Common myeloid progenitor, CD34-positive (primary cell): ENCODE measurements at regions not wholly inside any gene's neighbourhood (a gene's known extent, or its start where the extent isn't known, plus 50 kb on each side); places are given as distances from the start of the nearest gene placed in this dataset.

Source experiments
- CTCF ChIA-PET: fragments of 350-600 bp; sonication (Branson Sonifier 250); formaldehyde crosslinking; loops from one replicate; lab custom pipeline; 2021; ENCODE audit warnings: antibody characterized with exemption; lab: Charles Lee
- POLR2A ChIA-PET: fragments of 350-600 bp; sonication (Branson Sonifier 250); formaldehyde crosslinking; loops from one replicate; lab custom pipeline; 2021; ENCODE audit warnings: antibody characterized with exemption; lab: Charles Lee
- DNase-seq, 3 donors: peaks; one replicate each; pipeline versions ENCODE4 v3.0.0 to v3.0.0-alpha.2; 2013
- H3K27ac ChIP-seq, 2 experiments: 1 replicate in 1 of 2; 2 replicates in 1 of 2; pipeline ENCODE4 v1.7.0; 2013; ENCODE audit warnings: inconsistent platforms in 2 of 2, low read length in 2 of 2, mild to moderate bottlenecking in 2 of 2, low read depth in 1 of 2, moderate library complexity in 1 of 2; ENCODE audit not compliant: severe bottlenecking in 2 of 2, insufficient read depth in 1 of 2, poor library complexity in 1 of 2
- H3K27me3 ChIP-seq, 5 experiments: replicated peaks in 2 of 5; 1 replicate in 3 of 5; 2 replicates in 2 of 5; pipeline versions ENCODE4 v1.6.1 to v1.7.0; 2013; ENCODE audit warnings: low read length in 4 of 5, mild to moderate bottlenecking in 2 of 5, moderate library complexity in 2 of 5, inconsistent platforms in 1 of 5; ENCODE audit not compliant: insufficient read depth in 5 of 5, control insufficient read depth in 4 of 5
- H3K36me3 ChIP-seq, 4 experiments: 1 replicate in 2 of 4; 2 replicates in 2 of 4; pipeline versions ENCODE4 v1.6.1 to v1.7.0; 2013; ENCODE audit warnings: low read length in 3 of 4, control low read depth in 1 of 4, mild to moderate bottlenecking in 1 of 4; ENCODE audit not compliant: control insufficient read depth in 4 of 4, insufficient read depth in 4 of 4
- H3K4me1 ChIP-seq, 4 experiments: 1 replicate in 3 of 4; 2 replicates in 1 of 4; pipeline versions ENCODE4 v1.6.1 to v1.7.1; 2013; ENCODE audit warnings: low read length in 3 of 4, mild to moderate bottlenecking in 3 of 4, control low read depth in 1 of 4, inconsistent platforms in 1 of 4, moderate library complexity in 1 of 4; ENCODE audit not compliant: control insufficient read depth in 4 of 4, insufficient read depth in 4 of 4; ENCODE audit errors: control extremely low read depth in 1 of 4
- H3K4me3 ChIP-seq, 7 experiments: 1 replicate in 4 of 7; 2 replicates in 3 of 7; pipeline versions ENCODE4 v1.5.1 to v1.7.0; 2013; ENCODE audit warnings: mild to moderate bottlenecking in 7 of 7, low read length in 6 of 7, moderate library complexity in 6 of 7, inconsistent platforms in 2 of 7, low read depth in 2 of 7, control low read depth in 1 of 7; ENCODE audit not compliant: insufficient read depth in 4 of 7, control insufficient read depth in 1 of 7; ENCODE audit errors: extremely low read depth in 1 of 7
- H3K9me3 ChIP-seq, 5 experiments: 1 replicate in 4 of 5; 2 replicates in 1 of 5; pipeline versions ENCODE4 v1.6.1 to v1.7.1; 2013; ENCODE audit warnings: low read length in 4 of 5, mild to moderate bottlenecking in 2 of 5, inconsistent platforms in 1 of 5, low read depth in 1 of 5, moderate library complexity in 1 of 5; ENCODE audit not compliant: control insufficient read depth in 4 of 5, insufficient read depth in 2 of 5; ENCODE audit errors: control extremely low read depth in 1 of 5
- WGBS: methylation state at CpG from one replicate; pipeline ENCODE4 v1.1.5; 2013; ENCODE audit not compliant: insufficient coverage; 5-methylcytosine and 5-hydroxymethylcytosine counted together

DNA sequence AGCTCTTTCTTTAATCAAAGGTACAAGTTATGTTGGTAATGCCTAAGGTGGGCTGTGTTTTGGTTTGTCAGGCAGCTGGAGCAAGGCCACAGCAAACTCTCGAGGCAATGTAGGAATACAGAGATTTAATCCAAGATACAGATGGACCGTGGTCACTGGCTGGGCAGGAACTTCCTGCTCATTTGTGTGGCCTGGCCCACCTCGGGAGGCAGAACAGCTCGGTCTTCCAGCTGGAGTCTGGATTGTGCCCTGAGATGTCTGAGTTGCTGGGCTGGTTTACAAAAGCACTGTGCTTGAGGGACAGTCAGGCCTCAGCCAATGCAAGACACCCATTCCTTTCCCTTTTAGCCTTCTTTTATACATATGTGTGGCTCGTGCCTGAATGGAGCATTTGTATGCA lies 506.1 kb upstream of the SALL3 start:
- no peak overlapping the region for H3K4me3 ChIP-seq
- H3K9me3 ChIP-seq: no peaks in the 10 kb centered on the region
- H3K36me3 ChIP-seq: no peaks in the 10 kb centered on the region
- POLR2A ChIA-PET: no interaction called here
- no peaks in the 10 kb centered on the region for H3K4me1 ChIP-seq
- no peak for DNase-seq
- H3K27ac ChIP-seq: no peak overlapping the region
- H3K27me3 ChIP-seq: no peaks in the 10 kb centered on the region
- WGBS: 91% methylated on average over 3 of the region's 5 CpGs
- CTCF ChIA-PET: interaction anchor here (0.7 kb wide), 1 partner anchor 9 kb away, joined by 3 read pairs; no protein-coding TSS in a partner anchor

GRCh38 chr18:78477840-78478239 lies 501.8 kb upstream of the SALL3 start:
- WGBS: 100% methylated on average over 5 of the region's 9 CpGs
- no peak for DNase-seq
- Histone ChIP-seq H3K36me3 (no peaks in the 10 kb centered on the region), H3K9me3 (no peaks in the 10 kb centered on the region), H3K27ac (no peak overlapping the region), H3K4me3 (no peak overlapping the region), H3K4me1 (no peaks in the 10 kb centered on the region), H3K27me3 (no peaks in the 10 kb centered on the region)
- CTCF ChIA-PET: interaction anchor here (0.9 kb wide), 1 partner anchor 11 kb away, joined by 3 read pairs; no protein-coding TSS in a partner anchor
- POLR2A ChIA-PET: no interaction called here

DNA sequence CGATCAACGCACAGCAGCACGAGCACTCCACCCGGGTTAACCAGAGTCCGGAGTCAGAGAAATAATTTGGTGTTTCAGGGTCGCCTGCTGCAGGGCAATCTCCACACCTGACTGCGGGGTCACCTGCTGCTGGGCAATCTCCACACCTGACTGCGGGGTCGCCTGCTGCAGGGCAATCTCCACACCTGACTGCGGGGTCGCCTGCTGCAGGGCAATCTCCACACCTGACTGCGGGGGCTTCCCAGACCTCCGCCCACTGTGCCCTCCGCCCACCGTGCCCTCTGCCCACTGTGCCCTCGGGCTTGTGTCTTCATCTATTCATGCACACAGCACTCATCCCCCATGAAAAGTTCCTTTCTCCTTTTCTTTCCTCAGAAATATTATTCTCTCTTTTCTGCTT lies 500.2 kb upstream of the SALL3 start:
- Histone ChIP-seq H3K4me1 (no peaks in the 10 kb centered on the region), H3K9me3 (no peaks in the 10 kb centered on the region), H3K27ac (no peak overlapping the region), H3K36me3 (no peaks in the 10 kb centered on the region), H3K4me3 (no peak overlapping the region), H3K27me3 (no peaks in the 10 kb centered on the region)
- WGBS: over 99% methylated on average over 15 of the region's 16 CpGs
- CTCF ChIA-PET: no interaction called here
- POLR2A ChIA-PET: no interaction called here
- no peak for DNase-seq

- no peaks in the 10 kb centered on the region for H3K36me3 ChIP-seq
- H3K4me1 ChIP-seq: no peaks in the 10 kb centered on the region
- ChIA-PET POLR2A (no interaction called here), CTCF (no interaction called here)
- peaks cover 0 to 6% (median 0%) of the 10 kb centered on the region in 5 experiments for H3K9me3 ChIP-seq
- 93% methylated on average over 31 of the region's 31 CpGs for WGBS
- no peaks in the 10 kb centered on the region for H3K27me3 ChIP-seq
- DNase-seq: no peak
- no peak overlapping the region for H3K27ac ChIP-seq
- no peak overlapping the region for H3K4me3 ChIP-seq
Measured at GRCh38 chr18:78480262-78481054, 499.2 kb upstream of the SALL3 start.

DNA sequence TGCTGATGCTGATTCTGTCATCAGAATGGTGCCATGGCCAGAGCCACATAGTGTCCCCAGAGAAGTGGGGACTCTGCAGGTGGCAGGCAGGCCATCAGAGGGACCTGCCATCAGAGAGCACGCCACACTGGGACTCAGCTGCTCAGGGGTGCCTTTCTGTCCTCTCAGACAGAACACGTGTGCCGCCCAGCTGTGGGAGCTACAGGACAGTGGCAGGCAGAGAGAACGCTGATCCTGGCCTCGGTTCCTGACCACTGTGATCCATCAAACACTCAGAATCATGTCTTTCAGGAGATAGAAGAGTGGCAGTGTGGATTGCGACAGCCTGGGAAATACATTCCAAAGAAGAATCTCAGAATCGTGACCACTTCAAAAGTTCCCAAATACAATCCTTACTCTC lies 497.2 kb upstream of the SALL3 start:
- DNase-seq: no peak
- 80% methylated on average over 2 of the region's 7 CpGs for WGBS
- CTCF ChIA-PET: no interaction called here
- peaks cover 0 to 6% (median 0%) of the 10 kb centered on the region in 5 experiments for H3K9me3 ChIP-seq
- no peaks in the 10 kb centered on the region for H3K27me3 ChIP-seq
- H3K4me3 ChIP-seq: no peak overlapping the region
- H3K36me3 ChIP-seq: no peaks in the 10 kb centered on the region
- H3K4me1 ChIP-seq: no peaks in the 10 kb centered on the region
- no peak overlapping the region for H3K27ac ChIP-seq
- POLR2A ChIA-PET: no interaction called here

GRCh38 chr18:78487649-78488048 lies 492.0 kb upstream of the SALL3 start:
- no peaks in the 10 kb centered on the region for H3K4me1 ChIP-seq
- CTCF ChIA-PET: no interaction called here
- 96% methylated on average over 6 of the region's 6 CpGs for WGBS

DNA sequence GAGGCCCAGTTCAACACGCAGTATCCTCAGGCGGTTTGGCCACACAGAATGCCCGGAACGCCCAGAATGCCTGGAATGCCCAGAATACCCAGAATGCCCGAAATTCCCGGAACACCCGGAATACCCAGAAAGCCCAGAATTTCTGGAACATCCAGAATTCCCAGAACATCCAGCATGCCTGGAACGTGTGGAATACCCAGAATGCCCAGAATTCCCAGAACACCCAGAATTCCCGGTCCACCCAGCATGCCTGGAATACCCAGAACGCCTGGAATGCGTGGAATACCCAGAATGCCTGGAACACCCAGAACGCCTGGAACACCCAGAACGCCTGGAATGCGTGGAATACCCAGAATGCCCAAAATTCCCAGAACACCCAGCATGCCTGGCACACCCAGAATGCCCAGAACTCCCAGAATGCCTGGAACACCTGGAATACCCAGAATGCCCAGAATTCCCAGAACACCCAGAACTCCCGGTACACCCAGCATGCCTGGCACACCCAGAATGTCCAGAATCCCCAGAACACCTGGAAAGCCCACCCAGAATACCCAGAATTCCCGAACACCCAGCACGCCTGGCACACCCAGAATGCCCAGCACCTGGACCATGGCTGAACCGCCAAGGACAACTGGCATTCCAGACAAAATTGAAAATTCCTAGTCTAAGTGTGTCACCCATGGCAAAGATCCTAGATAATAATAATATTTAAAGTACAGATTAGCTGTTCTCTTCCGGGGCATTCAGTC lies 487.4 kb upstream of the SALL3 start:
- CTCF ChIA-PET: no interaction called here

More at GRCh38 chr18:78487649-78488048, 492.0 kb upstream of the SALL3 start:
- H3K36me3 ChIP-seq: no peaks in the 10 kb centered on the region
- H3K27me3 ChIP-seq: no peaks in the 10 kb centered on the region
- H3K4me3 ChIP-seq: no peak overlapping the region
- H3K9me3 ChIP-seq: peaks cover 0 to 6% (median 0%) of the 10 kb centered on the region in 5 experiments
- no peak overlapping the region for H3K27ac ChIP-seq
- POLR2A ChIA-PET: no interaction called here
- DNase-seq: no peak

More for the DNA sequence above, 487.4 kb upstream of the SALL3 start:
- no peak for DNase-seq
- POLR2A ChIA-PET: no interaction called here
- Histone ChIP-seq H3K4me1 (no peaks in the 10 kb centered on the region), H3K4me3 (no peak overlapping the region), H3K9me3 (peaks cover 0 to 3% (median 2%) of the 10 kb centered on the region in 5 experiments), H3K27ac (no peak overlapping the region), H3K36me3 (no peaks in the 10 kb centered on the region), H3K27me3 (no peaks in the 10 kb centered on the region)
- WGBS: 95% methylated on average over 17 of the region's 19 CpGs
